ENCODE measurements at regions not wholly inside any gene's neighbourhood (a gene's known extent, or its start where the extent isn't known, plus 50 kb on each side); places are given as distances from the start of the nearest gene placed in this dataset.
"Not testable (repeated sequence)": the region's sequence is repeated elsewhere in the genome, so short reads cannot be mapped to it uniquely, and the experiment has no call there.

DNA sequence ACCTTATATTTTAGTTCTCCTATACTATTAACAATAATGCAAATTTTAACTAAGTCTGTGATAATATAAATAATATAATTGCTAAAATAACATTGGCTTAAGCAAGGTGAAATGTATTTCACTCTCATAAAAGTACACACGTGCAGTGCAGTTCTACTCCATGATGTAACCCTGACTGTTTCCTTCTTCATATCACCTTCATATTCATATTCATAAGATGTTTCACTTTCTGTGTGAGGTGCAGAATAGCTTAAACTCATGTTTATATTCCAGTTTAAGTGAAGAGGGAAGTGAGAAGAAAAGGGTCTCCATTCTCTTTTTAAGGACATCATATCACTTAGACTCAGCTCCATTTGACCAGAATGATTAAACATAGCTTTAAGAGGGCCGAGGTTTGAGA lies 1810.0 kb upstream of the PCDH10 start:
- Histone ChIP-seq H3K27me3 (no peaks in the 10 kb centered on the region), H3K9me3 (no peaks in the 10 kb centered on the region), H3K4me3 (no peak overlapping the region), H3K27ac (no peak overlapping the region), H3K36me3 (no peaks in the 10 kb centered on the region), H3K4me1 (no peaks in the 10 kb centered on the region)
- intact Hi-C loops (cut with DNase I): no loop called here
- DNase-seq: no peak
- 66 to 69% methylated on average over 2 of the region's 2 CpGs for WGBS, 2 donors
- TF ChIP-seq POLR2A (IDR thresholded peaks at IDR 0.05): no peak
- TF ChIP-seq, protein P1, sequence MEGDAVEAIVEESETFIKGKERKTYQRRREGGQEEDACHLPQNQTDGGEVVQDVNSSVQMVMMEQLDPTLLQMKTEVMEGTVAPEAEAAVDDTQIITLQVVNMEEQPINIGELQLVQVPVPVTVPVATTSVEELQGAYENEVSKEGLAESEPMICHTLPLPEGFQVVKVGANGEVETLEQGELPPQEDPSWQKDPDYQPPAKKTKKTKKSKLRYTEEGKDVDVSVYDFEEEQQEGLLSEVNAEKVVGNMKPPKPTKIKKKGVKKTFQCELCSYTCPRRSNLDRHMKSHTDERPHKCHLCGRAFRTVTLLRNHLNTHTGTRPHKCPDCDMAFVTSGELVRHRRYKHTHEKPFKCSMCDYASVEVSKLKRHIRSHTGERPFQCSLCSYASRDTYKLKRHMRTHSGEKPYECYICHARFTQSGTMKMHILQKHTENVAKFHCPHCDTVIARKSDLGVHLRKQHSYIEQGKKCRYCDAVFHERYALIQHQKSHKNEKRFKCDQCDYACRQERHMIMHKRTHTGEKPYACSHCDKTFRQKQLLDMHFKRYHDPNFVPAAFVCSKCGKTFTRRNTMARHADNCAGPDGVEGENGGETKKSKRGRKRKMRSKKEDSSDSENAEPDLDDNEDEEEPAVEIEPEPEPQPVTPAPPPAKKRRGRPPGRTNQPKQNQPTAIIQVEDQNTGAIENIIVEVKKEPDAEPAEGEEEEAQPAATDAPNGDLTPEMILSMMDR (IDR thresholded peaks at IDR 0.05): no peak

DNA sequence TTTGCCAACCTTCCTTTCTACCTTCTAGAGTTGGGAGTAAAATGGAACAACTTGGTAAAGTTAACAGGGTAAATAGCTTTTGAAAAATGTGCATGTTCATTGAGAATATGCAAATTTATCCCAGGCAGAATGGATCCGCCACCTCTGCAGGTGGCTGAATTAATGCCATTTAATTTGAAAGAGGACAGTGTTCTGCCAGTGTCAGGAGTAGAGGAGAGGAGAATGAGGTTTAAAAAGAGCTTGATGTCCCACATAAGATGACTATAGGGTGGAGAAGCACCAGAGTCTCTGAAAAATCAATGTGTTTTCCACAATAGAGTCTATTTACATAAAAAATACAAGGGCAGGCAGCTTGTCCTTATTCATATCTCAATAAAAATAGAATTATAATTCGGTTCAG lies 1804.3 kb upstream of the PCDH10 start:
- H3K4me3 ChIP-seq: no peak overlapping the region
- H3K36me3 ChIP-seq: no peaks in the 10 kb centered on the region
- intact Hi-C loops (cut with DNase I): no loop called here
- H3K9me3 ChIP-seq: no peaks in the 10 kb centered on the region
- H3K27ac ChIP-seq: no peak overlapping the region
- H3K4me1 ChIP-seq: no peaks in the 10 kb centered on the region
- H3K27me3 ChIP-seq: no peaks in the 10 kb centered on the region
- TF ChIP-seq POLR2A (IDR thresholded peaks at IDR 0.05): no peak
- TF ChIP-seq, protein P1 (IDR thresholded peaks at IDR 0.05): no peak
- 73 to 76% methylated on average over 2 of the region's 2 CpGs for WGBS, 2 donors
- DNase-seq: no peak

DNA sequence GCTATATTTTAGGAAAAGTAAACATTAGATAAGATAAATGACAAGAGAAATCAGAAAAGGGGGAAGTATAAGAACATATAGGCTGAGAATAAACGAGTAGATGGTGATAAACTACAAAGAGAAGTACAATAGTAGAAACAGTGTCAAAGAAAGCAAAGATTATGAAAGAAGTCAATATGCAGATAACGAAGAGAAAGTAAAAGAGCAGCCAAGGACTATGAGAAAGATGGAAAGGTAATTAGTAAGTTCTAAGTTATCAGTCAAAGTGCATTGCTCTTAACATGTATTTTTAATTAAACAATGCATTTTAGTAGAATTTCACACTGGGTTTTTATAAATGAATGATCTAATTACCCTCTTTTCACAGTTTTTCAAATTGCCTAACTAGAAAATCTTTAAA lies 1801.3 kb upstream of the PCDH10 start:
- no peak for TF ChIP-seq POLR2A (IDR thresholded peaks at IDR 0.05)
- TF ChIP-seq, protein P1 (IDR thresholded peaks at IDR 0.05): no peak
- Histone ChIP-seq H3K36me3 (no peaks in the 10 kb centered on the region), H3K4me3 (no peak overlapping the region), H3K27me3 (no peaks in the 10 kb centered on the region), H3K27ac (no peak overlapping the region), H3K4me1 (no peaks in the 10 kb centered on the region), H3K9me3 (no peaks in the 10 kb centered on the region)
- DNase-seq: no peak
- intact Hi-C loops (cut with DNase I): no loop called here
- 35 to 39% methylated on average over 2 of the region's 2 CpGs for WGBS, 2 donors

DNA sequence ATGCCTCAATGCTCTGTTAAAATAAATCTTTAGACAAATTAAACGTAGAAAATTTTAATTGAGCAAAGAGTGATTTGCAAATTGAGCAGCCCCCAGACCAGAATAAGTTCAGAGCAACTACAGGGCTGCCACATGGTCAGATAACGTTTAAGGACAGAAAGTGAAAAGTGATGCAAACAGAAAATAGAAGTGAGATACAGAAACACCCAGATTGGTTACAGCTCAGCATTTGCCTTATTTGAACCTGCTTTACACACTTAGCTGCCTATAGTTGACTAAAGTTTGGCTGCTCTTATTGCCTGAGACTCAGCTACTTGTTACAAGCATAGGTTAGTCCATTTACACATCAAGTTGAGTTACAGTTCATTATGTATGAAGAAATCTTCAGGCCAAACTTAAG lies 1800.8 kb upstream of the PCDH10 start:
- 51 to 55% methylated on average over 2 of the region's 2 CpGs for WGBS, 2 donors
- TF ChIP-seq, protein P1 (IDR thresholded peaks at IDR 0.05): no peak
- TF ChIP-seq POLR2A (IDR thresholded peaks at IDR 0.05): no peak

DNA sequence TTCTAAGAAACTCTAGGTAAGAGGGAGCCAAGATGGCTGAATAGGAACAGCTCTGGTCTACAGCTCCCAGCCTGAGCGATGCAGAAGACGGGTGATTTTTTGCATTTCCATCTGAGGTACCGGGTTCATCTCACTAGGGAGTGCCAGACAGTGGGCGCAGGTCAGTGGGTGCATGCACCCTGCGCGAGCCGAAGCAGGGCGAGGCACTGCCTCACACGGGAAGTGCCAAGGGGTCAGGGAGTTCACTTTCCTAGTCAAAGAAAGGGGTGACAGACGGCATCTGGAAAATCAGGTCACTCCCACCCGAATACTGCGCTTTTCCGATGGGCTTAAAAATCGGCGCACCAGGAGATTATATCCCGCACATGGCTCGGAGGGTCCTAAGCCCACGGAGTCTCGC lies 1796.7 kb upstream of the PCDH10 start:
- H3K4me1 ChIP-seq; H3K27ac ChIP-seq; H3K27me3 ChIP-seq; intact Hi-C loops (cut with DNase I); H3K4me3 ChIP-seq; DNase-seq; H3K36me3 ChIP-seq; H3K9me3 ChIP-seq: not testable (repeated sequence)
- 98 to 99% methylated on average over 10 to 12 of the region's 19 CpGs for WGBS, 2 donors

More for the DNA sequence above, 1800.8 kb upstream of the PCDH10 start:
- intact Hi-C loops (cut with DNase I): no loop called here
- no peaks in the 10 kb centered on the region for H3K9me3 ChIP-seq
- H3K27ac ChIP-seq: no peak overlapping the region
- no peak overlapping the region for H3K4me3 ChIP-seq
- H3K4me1 ChIP-seq: no peaks in the 10 kb centered on the region
- no peaks in the 10 kb centered on the region for H3K27me3 ChIP-seq
- H3K36me3 ChIP-seq: no peaks in the 10 kb centered on the region
- no peak for DNase-seq

DNA sequence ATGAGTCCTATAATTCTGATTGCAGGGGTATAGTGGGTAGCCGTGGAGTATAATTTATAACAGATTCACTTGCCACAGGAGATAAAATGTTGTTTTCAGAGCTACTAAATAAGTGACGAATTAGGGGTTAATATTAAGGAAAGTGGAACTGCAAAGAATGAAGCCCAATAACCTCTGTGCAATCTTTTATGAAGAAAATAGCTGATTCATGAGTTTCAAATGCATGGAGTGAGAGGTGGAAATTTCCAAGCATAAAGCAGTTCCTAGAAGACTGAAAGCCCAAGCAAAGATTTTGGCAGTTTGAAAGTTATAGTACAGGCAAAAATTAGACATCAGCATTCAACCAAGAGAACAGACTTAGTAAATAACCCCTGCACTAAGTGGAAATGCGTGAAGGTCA lies 1782.4 kb upstream of the PCDH10 start:
- H3K4me3 ChIP-seq: no peak overlapping the region
- no peaks in the 10 kb centered on the region for H3K36me3 ChIP-seq
- no peaks in the 10 kb centered on the region for H3K9me3 ChIP-seq
- no peak for DNase-seq
- no peaks in the 10 kb centered on the region for H3K4me1 ChIP-seq
- TF ChIP-seq, protein P1 (IDR thresholded peaks at IDR 0.05): no peak
- no peak for TF ChIP-seq POLR2A (IDR thresholded peaks at IDR 0.05)
- H3K27me3 ChIP-seq: no peaks in the 10 kb centered on the region
- H3K27ac ChIP-seq: no peak overlapping the region
- intact Hi-C loops (cut with DNase I): no loop called here
- WGBS, 2 donors: 64 to 74% methylated on average over 3 of the region's 3 CpGs
